Uterus (tissue), 2 donors: ENCODE measurements at regions not wholly inside any gene's neighbourhood (a gene's known extent, or its start where the extent isn't known, plus 50 kb on each side); places are given as distances from the start of the nearest gene placed in this dataset.

Source experiments
- CTCF ChIP-seq, 4 experiments: fragments of 200-600 bp in 2 of 4; fragments of 450-650 bp in 2 of 4; sonication (generic) in 2 of 4; IDR thresholded peaks; one replicate each; pipeline ENCODE4 v1.5.1; 2016 to 2019; ENCODE audit warnings: antibody characterized with exemption in 4 of 4, mild to moderate bottlenecking in 2 of 4, moderate library complexity in 1 of 4
- POLR2A ChIP-seq, 2 donors: fragments of 450-650 bp; IDR thresholded peaks; one replicate each; pipeline ENCODE4 v1.6.1; 2016; ENCODE audit warnings: antibody characterized with exemption in 2 of 2, mild to moderate bottlenecking in 1 of 2, moderate library complexity in 1 of 2

- no peak for TF ChIP-seq POLR2A (IDR thresholded peaks at IDR 0.05)
- TF ChIP-seq CTCF (IDR thresholded peaks at IDR 0.05): no peak
These were observed 2426.5 kb upstream of the PCDH20 start for GRCh38 chr13:63842102-63842501.
